ENCODE measurements at regions not wholly inside any gene's neighbourhood (a gene's known extent, or its start where the extent isn't known, plus 50 kb on each side); places are given as distances from the start of the nearest gene placed in this dataset.

DNA sequence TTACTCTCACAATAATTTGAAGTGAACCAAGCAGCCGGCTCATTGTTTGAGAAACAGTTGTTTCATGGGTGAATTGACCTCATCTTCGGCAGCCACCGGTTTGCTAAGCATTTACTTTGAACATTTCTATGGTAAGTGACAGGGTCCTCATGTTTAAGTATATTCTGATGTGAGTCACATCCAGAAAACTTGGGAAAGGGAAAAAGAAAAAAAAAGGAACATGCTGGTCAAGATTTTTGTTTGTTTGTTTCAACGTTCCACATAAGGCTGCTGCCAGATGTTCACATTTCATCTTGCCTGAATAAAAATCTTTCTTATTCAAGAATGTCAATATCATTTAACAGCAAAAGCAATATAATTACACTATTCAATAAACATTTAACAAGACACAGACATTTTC lies 55.0 kb upstream of the EXOC2 start:
- no peak for DNase-seq

DNA sequence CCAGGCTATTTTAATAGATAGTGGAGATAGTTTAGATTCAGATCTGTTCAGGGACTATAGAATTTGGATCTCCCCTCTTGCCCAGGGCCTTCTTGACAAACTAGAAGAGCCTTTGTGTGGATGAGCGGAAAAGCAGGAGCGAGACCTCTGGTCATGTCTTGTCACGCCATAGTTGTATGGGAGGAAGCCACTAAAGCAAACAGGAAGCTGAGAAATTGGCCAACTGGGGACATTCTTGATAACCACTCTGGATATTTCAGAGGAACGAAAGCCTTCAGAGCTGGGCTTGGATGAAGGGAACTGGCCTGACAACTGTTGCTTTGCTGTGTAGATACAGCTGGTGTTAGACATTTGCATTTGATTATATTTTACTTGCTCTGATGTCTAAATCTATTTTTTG lies 54.1 kb upstream of the EXOC2 start:
- DNase-seq = no peak

DNA sequence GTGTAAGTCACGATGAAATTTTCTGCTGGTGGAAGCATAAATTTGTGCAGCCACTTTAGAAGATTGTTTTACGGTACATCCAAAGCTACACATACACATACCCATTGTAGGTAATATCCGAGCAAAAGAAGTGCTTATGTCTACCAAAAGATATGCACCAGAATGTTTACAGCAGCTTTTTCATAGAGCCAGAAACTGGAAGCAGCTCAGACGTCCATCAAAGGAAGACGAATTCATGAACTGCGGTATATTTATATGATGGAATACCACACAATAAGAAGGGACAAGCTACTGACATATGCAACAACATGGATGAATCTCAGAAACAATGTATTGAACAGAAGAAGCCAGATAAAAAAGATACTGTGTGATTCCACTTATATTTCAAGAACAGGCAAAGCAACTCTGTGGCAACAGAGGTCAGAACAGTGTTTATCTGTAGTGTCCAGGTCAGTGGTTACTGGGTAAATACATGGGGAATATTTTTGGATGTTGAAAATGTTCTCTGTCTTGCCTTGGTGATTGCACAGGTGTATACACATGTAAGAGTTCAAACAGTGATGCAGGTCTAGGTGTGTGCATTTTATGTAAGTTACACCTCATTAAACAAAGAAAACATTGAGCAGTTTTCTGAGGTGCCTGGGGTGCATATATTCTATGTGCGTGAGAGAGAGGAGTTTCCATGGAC lies 51.9 kb upstream of the EXOC2 start:
- DNase-seq = no peak

DNA sequence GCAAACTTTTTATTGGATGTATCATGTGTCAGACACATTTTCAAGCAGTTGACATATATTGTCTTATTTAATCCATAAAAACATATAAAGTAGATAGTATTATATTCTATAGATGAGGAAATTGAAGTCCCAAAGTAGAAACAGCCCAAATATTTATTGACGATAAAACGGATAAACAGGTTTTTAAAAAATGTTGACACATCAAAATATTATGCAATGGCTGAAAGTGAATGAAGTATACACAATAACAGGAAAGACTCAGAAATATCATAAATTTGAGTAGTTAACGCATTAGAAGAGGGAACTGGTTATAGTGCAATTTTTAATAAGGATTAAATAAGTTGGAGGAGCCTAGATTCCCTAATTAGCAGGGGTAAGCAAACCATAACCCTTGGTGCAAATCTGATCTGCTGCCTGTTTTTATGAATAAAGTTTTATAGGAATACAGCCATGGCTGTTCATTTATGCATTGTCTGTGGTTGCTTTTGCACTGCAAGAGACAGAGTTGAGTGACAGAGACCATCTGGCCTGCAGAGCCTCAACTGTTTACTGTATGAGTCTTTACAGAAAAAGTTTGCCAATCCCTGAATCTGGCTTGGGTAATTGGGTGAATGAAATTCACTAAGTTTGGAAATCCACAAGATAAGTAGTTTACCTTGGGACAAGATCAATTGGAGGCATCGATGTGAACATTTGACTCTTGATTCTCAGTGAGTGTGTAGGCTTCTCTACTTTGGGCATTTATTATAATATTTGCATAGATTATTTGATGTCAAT lies 50.6 kb upstream of the EXOC2 start:
- no peak for DNase-seq

Data from SHP77 treated with DMSO at 0.1 percent for 48 hours (cell line).